Loucy (cell line): ENCODE measurements at regions not wholly inside any gene's neighbourhood (a gene's known extent, or its start where the extent isn't known, plus 50 kb on each side); places are given as distances from the start of the nearest gene placed in this dataset.

Experiments
- H2AFZ ChIP-seq: fragments of 200-600 bp; sonication (generic); 2 replicates; pipeline ENCODE4 v1.6.0; 2016; ENCODE audit warnings: antibody characterized with exemption, mild to moderate bottlenecking, low read length, moderate library complexity
- H3F3A ChIP-seq: fragments of 200-600 bp; 2 replicates; pipeline ENCODE4 v1.6.0; 2016; ENCODE audit warnings: antibody characterized with exemption, low read depth, mild to moderate bottlenecking
- H3K27me3 ChIP-seq: fragments of 200-600 bp; sonication (generic); 2 replicates; pipeline ENCODE4 v1.6.1; 2014; ENCODE audit warnings: low read length, mild to moderate bottlenecking; ENCODE audit not compliant: insufficient read depth, poor library complexity, severe bottlenecking
- H3K36me3 ChIP-seq: fragments of 200-600 bp; sonication (generic); 2 replicates; pipeline ENCODE4 v1.6.1; 2016; ENCODE audit warnings: low read length; ENCODE audit not compliant: insufficient read depth
- H3K4me1 ChIP-seq: fragments of 200-600 bp; sonication (generic); 2 replicates; pipeline ENCODE4 v1.5.1; 2014; ENCODE audit warnings: low read length, mild to moderate bottlenecking; ENCODE audit not compliant: insufficient read depth, poor library complexity, severe bottlenecking
- H3K4me2 ChIP-seq: fragments of 200-600 bp; sonication (generic); 2 replicates; pipeline ENCODE4 v1.6.0; 2014; ENCODE audit warnings: antibody characterized with exemption, low read length, low read depth, mild to moderate bottlenecking; ENCODE audit not compliant: poor library complexity, severe bottlenecking
- H3K4me3 ChIP-seq: fragments of 200-600 bp; sonication (generic); 2 replicates; pipeline ENCODE4 v1.5.1; 2014; ENCODE audit warnings: low read length, mild to moderate bottlenecking, mixed read lengths; ENCODE audit not compliant: poor library complexity, severe bottlenecking
- H3K79me2 ChIP-seq: fragments of 200-600 bp; sonication (generic); 2 replicates; pipeline ENCODE4 v1.6.1; 2014; ENCODE audit warnings: low read length; ENCODE audit not compliant: insufficient read depth
- H3K9ac ChIP-seq: fragments of 200-600 bp; sonication (generic); 2 replicates; pipeline ENCODE4 v1.6.0; 2014; ENCODE audit warnings: mild to moderate bottlenecking, low read depth, low read length, moderate library complexity; ENCODE audit not compliant: poor library complexity, severe bottlenecking
- H3K9me2 ChIP-seq: fragments of 200-600 bp; sonication (generic); replicated peaks from 2 replicates; pipeline ENCODE4 v1.6.1; 2016; ENCODE audit warnings: low read depth, low read length, mixed read lengths
- H3K9me3 ChIP-seq: fragments of 200-600 bp; sonication (generic); 2 replicates; pipeline ENCODE4 v1.6.1; 2014; ENCODE audit warnings: mild to moderate bottlenecking, antibody characterized with exemption, low read length, low read depth; ENCODE audit not compliant: insufficient read depth
- H4K20me1 ChIP-seq: fragments of 200-600 bp; sonication (generic); 2 replicates; pipeline ENCODE4 v1.6.0; 2014; ENCODE audit warnings: antibody characterized with exemption, low read length, mild to moderate bottlenecking; ENCODE audit not compliant: insufficient read depth, poor library complexity, severe bottlenecking
- EZH2phosphoT487 ChIP-seq: fragments of 200-600 bp; IDR thresholded peaks from 2 replicates; pipeline ENCODE4 v1.6.1; 2018; ENCODE audit warnings: antibody characterized with exemption, mild to moderate bottlenecking, moderate library complexity, borderline replicate concordance
- TF ChIP-seq, protein P1 (sequence below): fragments of 200-600 bp; sonication (generic); conservative IDR thresholded peaks from 2 replicates; pipeline ENCODE4 v1.5.1; 2014; ENCODE audit warnings: mild to moderate bottlenecking, antibody characterized with exemption, low read length

DNA sequence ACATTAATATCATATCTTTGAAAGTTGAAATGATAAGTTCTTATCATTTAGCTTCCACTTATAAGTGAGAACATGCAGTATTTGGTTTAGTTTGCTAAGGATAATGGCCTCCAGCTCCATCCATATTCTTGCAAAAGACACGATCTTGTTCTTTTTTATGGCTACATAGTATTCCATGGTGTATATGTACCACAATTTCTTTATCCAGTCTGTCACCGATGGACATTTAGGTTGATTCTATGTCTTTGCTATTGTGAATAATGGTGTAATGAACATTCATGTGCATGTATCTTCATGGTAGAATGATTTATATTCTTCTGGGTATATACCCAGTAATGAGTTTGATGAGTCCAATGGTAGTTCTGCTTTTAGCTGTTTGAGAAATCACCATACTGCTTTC is 135.0 kb upstream of the PRR16 start:
- Histone ChIP-seq H3K4me3 (no peak overlapping the region), H3K36me3 (no peaks in the 10 kb centered on the region), H3K9ac (no peak overlapping the region), H2AFZ (no peak overlapping the region), H3K9me2 (no peaks in the 10 kb centered on the region), H3F3A (no peaks in the 10 kb centered on the region), H3K4me1 (no peaks in the 10 kb centered on the region), H4K20me1 (no peaks in the 10 kb centered on the region), H3K79me2 (no peaks in the 10 kb centered on the region), H3K27me3 (no peaks in the 10 kb centered on the region), H3K9me3 (no peaks in the 10 kb centered on the region), H3K4me2 (no peak overlapping the region)
- TF ChIP-seq, protein P1, sequence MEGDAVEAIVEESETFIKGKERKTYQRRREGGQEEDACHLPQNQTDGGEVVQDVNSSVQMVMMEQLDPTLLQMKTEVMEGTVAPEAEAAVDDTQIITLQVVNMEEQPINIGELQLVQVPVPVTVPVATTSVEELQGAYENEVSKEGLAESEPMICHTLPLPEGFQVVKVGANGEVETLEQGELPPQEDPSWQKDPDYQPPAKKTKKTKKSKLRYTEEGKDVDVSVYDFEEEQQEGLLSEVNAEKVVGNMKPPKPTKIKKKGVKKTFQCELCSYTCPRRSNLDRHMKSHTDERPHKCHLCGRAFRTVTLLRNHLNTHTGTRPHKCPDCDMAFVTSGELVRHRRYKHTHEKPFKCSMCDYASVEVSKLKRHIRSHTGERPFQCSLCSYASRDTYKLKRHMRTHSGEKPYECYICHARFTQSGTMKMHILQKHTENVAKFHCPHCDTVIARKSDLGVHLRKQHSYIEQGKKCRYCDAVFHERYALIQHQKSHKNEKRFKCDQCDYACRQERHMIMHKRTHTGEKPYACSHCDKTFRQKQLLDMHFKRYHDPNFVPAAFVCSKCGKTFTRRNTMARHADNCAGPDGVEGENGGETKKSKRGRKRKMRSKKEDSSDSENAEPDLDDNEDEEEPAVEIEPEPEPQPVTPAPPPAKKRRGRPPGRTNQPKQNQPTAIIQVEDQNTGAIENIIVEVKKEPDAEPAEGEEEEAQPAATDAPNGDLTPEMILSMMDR: no peak
- no peak for TF ChIP-seq EZH2phosphoT487

GRCh38 chr5:120330558-120330957 is 133.5 kb upstream of the PRR16 start:
- Histone ChIP-seq H4K20me1 (no peaks in the 10 kb centered on the region), H3K4me1 (no peaks in the 10 kb centered on the region), H3K9me3 (no peaks in the 10 kb centered on the region), H3K4me2 (no peak overlapping the region), H3K79me2 (no peaks in the 10 kb centered on the region), H3K4me3 (no peak overlapping the region), H3K27me3 (no peaks in the 10 kb centered on the region), H3K9me2 (no peaks in the 10 kb centered on the region), H3K9ac (no peak overlapping the region), H3K36me3 (no peaks in the 10 kb centered on the region), H3F3A (no peaks in the 10 kb centered on the region), H2AFZ (no peak overlapping the region)
- TF ChIP-seq EZH2phosphoT487: no peak
- TF ChIP-seq, protein P1: no peak

- no peaks in the 10 kb centered on the region for H4K20me1 ChIP-seq
- H3K27me3 ChIP-seq: no peaks in the 10 kb centered on the region
- H3K4me2 ChIP-seq: no peak overlapping the region
- H3K9me3 ChIP-seq: no peaks in the 10 kb centered on the region
- H3K9ac ChIP-seq: no peak overlapping the region
- H3K9me2 ChIP-seq: no peaks in the 10 kb centered on the region
- H3F3A ChIP-seq: no peaks in the 10 kb centered on the region
- no peak overlapping the region for H3K4me3 ChIP-seq
- TF ChIP-seq, protein P1: no peak
- TF ChIP-seq EZH2phosphoT487: no peak
- H3K36me3 ChIP-seq: no peaks in the 10 kb centered on the region
- no peaks in the 10 kb centered on the region for H3K4me1 ChIP-seq
- H2AFZ ChIP-seq: no peak overlapping the region
- no peaks in the 10 kb centered on the region for H3K79me2 ChIP-seq
These were observed 119.9 kb upstream of the PRR16 start for GRCh38 chr5:120344181-120344580.
